Breast epithelium (tissue), 3 donors: ENCODE measurements at regions not wholly inside any gene's neighbourhood (a gene's known extent, or its start where the extent isn't known, plus 50 kb on each side); places are given as distances from the start of the nearest gene placed in this dataset.

Experiments
- POLR2A ChIP-seq: fragments of 450-650 bp; IDR thresholded peaks from one replicate; pipeline ENCODE4 v1.6.1; 2016; ENCODE audit warnings: antibody characterized with exemption, mild to moderate bottlenecking, moderate library complexity
- TF ChIP-seq, protein P1 (sequence below), 3 donors: fragments of 450-650 bp; IDR thresholded peaks; one replicate each; pipeline ENCODE4 v1.5.1; 2016 to 2017; ENCODE audit warnings: antibody characterized with exemption in 3 of 3, mild to moderate bottlenecking in 3 of 3, moderate library complexity in 3 of 3

DNA sequence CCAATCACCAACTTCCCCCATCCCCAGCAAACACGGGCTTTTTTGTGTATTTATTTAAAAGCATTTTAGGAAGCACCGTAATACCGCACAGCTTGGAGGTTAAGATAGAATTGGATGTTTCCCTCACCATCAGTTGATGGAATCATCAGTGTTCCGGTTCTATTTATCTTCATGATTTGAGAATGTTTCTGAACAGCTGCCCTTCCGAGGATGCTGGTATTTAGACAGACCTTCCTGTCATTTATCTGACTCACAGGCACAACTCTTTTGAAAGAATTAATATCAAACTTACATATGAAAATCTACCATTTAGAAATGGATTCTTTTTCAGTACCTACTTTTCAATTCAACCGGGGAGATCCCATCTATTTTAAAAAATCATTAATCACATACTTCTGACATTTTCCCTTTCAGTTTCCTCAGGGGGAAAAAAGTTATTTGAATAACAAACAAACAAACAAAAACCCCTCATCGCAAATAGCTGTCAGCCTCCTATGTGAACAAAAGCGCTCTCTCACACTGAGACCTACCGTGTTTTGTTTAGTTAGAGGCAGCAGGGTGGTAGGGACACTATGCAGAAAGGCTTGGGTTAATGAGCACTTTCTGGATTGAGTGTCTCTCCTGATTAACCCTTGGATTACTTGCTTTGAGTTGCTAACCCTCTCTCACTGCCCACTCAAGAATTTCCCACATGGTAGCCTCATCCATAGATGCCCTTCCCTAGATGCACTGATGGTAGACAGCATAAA lies 189.3 kb downstream of the TM9SF2 start:
- TF ChIP-seq, protein P1, sequence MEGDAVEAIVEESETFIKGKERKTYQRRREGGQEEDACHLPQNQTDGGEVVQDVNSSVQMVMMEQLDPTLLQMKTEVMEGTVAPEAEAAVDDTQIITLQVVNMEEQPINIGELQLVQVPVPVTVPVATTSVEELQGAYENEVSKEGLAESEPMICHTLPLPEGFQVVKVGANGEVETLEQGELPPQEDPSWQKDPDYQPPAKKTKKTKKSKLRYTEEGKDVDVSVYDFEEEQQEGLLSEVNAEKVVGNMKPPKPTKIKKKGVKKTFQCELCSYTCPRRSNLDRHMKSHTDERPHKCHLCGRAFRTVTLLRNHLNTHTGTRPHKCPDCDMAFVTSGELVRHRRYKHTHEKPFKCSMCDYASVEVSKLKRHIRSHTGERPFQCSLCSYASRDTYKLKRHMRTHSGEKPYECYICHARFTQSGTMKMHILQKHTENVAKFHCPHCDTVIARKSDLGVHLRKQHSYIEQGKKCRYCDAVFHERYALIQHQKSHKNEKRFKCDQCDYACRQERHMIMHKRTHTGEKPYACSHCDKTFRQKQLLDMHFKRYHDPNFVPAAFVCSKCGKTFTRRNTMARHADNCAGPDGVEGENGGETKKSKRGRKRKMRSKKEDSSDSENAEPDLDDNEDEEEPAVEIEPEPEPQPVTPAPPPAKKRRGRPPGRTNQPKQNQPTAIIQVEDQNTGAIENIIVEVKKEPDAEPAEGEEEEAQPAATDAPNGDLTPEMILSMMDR (IDR thresholded peaks at IDR 0.05), result no peak
- no peak for TF ChIP-seq POLR2A
